ENCODE measurements at regions not wholly inside any gene's neighbourhood (a gene's known extent, or its start where the extent isn't known, plus 50 kb on each side); places are given as distances from the start of the nearest gene placed in this dataset.
A peak's percentile ranks its signal among the peaks of the same experiment; 100 is the strongest.
"Not testable (repeated sequence)": the region's sequence is repeated elsewhere in the genome, so short reads cannot be mapped to it uniquely, and the experiment has no call there.

GRCh38 chr3:125810010-125810409 is 159.0 kb upstream of the ROPN1B start:
- ATAC-seq, result not testable (repeated sequence)

GRCh38 chr3:125822175-125822574 is 146.8 kb upstream of the ROPN1B start:
- ATAC-seq, result not testable (repeated sequence)
- DNase-seq, result peak; percentile 64

More at GRCh38 chr3:125810010-125810409, 159.0 kb upstream of the ROPN1B start:
- not testable (repeated sequence) for DNase-seq

GRCh38 chr3:125831005-125831750 is 137.8 kb upstream of the ROPN1B start:
- not testable (repeated sequence) for DNase-seq, ATAC-seq

GRCh38 chr3:125835562-125835961 is 133.4 kb upstream of the ROPN1B start:
- not testable (repeated sequence) for ATAC-seq, DNase-seq

- not testable (repeated sequence) for DNase-seq
Measured at GRCh38 chr3:125836011-125836551, 132.9 kb upstream of the ROPN1B start.

GRCh38 chr3:125836786-125837185 is 132.2 kb upstream of the ROPN1B start:
- not testable (repeated sequence) for DNase-seq, ATAC-seq

More at GRCh38 chr3:125836011-125836551, 132.9 kb upstream of the ROPN1B start:
- ATAC-seq, result not testable (repeated sequence)

- not testable (repeated sequence) for ATAC-seq, DNase-seq
Measured at GRCh38 chr3:125838857-125839256, 130.1 kb upstream of the ROPN1B start.

- not testable (repeated sequence) for ATAC-seq, DNase-seq
Measured at GRCh38 chr3:125840465-125840864, 128.5 kb upstream of the ROPN1B start.

- DNase-seq, ATAC-seq: not testable (repeated sequence)
Measured at GRCh38 chr3:125847966-125848365, 121.0 kb upstream of the ROPN1B start.

GRCh38 chr3:125855006-125855405 is 114.0 kb upstream of the ROPN1B start:
- DNase-seq, ATAC-seq: not testable (repeated sequence)

- not testable (repeated sequence) for ATAC-seq
- peak; percentile 28 for DNase-seq
Measured at GRCh38 chr3:125860547-125860946, 108.4 kb upstream of the ROPN1B start.

GRCh38 chr3:125862841-125863254 is 106.1 kb upstream of the ROPN1B start:
- not testable (repeated sequence) for DNase-seq, ATAC-seq

- ATAC-seq, DNase-seq: not testable (repeated sequence)
Measured at GRCh38 chr3:125864532-125864931, 104.4 kb upstream of the ROPN1B start.

GRCh38 chr3:125886006-125886405 is 83.0 kb upstream of the ROPN1B start:
- not testable (repeated sequence) for ATAC-seq, DNase-seq

GRCh38 chr3:125899181-125899580 is 69.8 kb upstream of the ROPN1B start:
- not testable (repeated sequence) for DNase-seq, ATAC-seq

GRCh38 chr3:125901473-125901872 is 67.5 kb upstream of the ROPN1B start:
- DNase-seq, ATAC-seq: not testable (repeated sequence)

GRCh38 chr3:125903780-125904455 is 65.1 kb upstream of the ROPN1B start:
- DNase-seq, ATAC-seq: not testable (repeated sequence)

GRCh38 chr3:125907279-125907678 is 61.7 kb upstream of the ROPN1B start:
- DNase-seq, ATAC-seq: not testable (repeated sequence)

- ATAC-seq, DNase-seq: not testable (repeated sequence)
Measured at GRCh38 chr3:125910851-125911250, 58.1 kb upstream of the ROPN1B start.

GRCh38 chr3:125914608-125915436 is 54.2 kb upstream of the ROPN1B start:
- DNase-seq, ATAC-seq: not testable (repeated sequence)

GRCh38 chr3:125915437-125915787 is 53.6 kb upstream of the ROPN1B start:
- DNase-seq, ATAC-seq: not testable (repeated sequence)
